NCI-H69 (cell line): ENCODE measurements at regions not wholly inside any gene's neighbourhood (a gene's known extent, or its start where the extent isn't known, plus 50 kb on each side); places are given as distances from the start of the nearest gene placed in this dataset.

ENCODE experiments used
- DNase-seq: peaks from one replicate; lab custom pipeline; 2025; lab: John Stamatoyannopoulos, UW

DNA sequence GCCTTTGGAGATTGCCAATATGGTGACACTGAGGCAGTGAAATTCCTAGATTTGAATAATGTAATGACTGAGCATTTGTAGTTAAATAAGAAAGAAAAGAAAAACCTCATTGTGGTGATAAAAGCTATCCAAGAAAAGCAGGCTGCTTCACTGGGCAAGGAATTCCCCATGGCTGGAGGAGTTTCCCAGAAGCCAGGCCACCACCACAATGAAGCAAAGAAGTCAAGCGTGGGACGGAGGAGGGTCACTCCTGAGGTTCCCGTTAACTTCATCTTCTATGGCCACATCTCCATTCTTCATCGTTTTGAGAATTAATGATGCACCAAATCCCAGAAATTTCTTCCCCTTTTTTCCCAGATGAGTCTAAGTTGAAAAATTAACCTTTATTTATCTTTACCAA, 185.8 kb upstream of the BCL6 start:
- DNase-seq: no peak

DNA sequence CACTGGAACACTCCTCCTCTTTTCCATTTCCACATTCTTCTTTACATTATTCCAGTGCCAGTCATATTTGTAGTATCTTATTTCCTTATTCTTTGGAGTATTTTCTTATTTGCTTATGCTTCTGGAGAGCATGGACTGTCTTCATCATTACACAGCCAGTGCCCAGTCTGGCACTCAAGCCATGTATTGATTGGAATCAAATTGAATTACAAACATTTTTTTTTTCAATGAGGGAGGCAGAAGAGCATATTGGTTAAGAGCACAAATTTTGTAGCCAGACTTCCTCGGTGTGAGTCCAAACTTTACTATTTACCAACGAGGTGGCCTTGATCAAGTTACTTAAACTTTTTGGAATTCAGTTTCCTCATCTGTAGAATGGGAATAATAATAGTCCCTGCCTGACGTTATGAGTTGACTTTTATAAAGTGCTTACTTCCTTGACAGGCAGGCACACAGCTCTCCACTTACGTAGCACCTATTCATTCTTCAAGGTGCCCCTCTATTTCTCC, 186.6 kb upstream of the BCL6 start:
- DNase-seq: no peak

DNA sequence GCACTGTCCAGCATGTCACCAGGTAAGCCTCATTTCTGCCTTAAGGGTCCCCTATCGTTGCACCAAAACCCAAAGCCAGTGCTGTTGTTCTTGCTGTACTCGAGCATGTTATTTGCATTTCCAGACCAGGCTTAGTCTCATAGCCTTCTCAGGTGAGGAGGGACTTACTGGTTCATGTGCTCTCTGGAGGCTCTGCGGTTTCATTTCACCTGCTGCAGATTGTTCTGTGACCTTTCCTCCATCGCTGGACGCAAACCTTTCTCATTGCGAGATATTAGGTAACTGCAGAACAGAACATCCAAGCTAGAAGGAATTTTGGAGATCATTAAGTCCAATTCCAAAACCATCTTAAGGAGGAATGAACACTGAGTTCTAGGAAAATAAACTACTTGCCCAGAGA, 187.3 kb upstream of the BCL6 start:
- DNase-seq: no peak

DNA sequence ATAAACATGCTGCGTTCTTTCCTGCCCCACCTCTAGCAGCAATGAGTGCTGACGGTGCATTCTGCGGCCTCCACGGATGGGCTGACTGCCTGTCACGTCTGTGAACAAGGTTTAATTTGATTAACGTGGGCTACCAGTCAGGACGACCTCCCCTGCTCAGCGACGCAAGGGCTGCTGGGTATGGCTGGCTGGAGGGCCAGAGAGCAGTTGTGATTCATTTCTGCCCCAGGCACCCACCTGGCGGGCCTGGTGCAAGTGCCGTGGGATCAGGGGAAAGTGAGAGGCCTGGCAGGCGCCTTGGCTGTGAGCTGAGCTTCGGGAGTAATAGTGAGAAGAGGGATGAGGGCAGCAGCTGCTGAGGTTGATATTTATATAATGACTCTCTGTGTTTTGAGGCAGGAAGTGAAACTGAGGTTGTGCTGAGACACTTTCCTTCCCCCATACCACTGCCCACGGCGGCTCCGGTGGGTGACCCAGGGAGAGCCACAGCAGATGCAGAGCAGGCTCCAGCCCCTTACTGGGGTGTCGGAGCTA, 190.4 kb upstream of the BCL6 start:
- no peak for DNase-seq

DNA sequence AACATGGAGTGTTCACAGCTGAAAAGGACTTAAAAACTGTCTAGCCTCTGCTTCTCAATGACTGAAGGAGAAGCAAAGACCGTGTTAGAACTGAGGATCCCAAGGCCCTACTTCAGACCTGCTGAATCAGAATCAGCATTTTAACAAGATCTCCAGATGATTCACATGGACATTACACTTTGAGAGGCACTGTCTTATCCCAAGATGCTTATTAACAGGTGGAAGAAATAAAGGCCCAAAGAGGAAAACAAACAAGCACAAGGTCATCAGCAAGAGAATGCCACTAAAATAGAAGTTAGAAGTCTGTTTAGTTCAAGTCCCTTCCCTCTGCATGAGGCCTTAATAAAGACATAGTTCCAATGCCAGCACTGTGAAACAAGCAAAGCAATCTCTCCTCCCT, 191.4 kb upstream of the BCL6 start:
- no peak for DNase-seq

DNA sequence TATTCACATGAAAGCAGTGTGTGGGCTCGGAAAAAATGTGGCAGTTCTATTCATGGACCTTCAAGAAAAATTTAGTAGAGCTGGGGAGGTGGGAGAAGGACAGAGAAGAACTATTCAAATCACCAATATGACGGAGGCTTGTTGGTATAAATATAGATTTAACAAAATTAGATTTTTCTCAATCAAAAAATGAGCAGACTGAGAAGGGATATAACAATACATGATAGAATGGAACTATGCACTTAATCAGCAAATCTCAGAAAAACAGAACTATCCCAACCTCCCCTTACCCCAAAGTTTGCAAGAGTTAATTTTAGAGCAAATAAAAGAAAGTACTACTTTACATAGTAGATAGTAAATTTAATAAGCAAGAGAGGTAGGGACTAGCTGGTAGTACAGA, 194.6 kb upstream of the BCL6 start:
- DNase-seq: no peak

DNA sequence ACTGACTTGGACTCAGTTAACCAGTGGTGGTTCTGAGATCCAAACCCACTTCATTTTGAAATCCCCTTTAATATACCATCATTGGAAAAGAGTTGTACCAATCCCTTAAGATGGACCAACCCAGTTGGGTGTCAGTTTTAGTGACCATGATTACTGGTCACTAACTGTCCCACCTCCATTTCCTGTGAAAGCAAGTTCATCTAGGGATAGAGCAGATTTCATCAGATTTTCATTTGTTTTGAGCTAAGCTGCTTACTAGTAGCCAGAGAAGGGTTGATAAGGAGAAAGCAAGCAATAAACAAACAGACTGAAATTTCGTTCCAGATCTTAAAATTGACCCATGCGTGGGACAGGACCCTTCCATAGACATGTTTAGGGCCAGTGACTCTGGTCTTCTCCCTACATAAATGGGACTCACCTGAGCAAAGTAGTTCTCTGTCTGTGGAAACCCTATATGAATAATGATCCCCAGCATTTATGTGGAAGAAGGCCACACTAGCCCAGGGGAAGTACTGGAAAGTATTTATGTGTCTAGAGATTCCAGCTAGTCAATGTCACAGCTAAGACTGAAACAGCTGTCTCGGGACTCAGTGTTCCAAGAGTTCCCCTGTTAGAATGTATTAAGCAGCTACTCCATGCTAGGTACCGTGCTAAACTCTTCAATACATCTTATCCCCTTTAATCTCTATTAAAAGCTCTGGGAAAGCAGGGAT, 196.0 kb upstream of the BCL6 start:
- DNase-seq: no peak

DNA sequence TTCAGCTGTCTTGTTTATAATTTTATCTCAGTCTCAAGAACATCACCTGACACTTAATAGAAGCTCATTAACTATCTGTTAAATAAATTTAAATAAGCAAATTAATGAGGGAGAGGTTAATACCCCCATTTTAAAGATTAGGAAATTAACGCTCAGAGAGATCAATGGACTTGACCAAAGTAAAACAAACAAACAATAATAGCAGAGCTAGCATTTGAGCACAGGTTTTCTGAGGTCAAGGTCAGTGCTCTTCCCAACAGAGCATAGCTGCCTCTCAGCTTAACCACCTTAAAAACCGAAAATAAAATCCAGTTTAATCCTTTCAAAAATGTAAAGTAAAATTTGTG, 196.6 kb upstream of the BCL6 start:
- DNase-seq: no peak

DNA sequence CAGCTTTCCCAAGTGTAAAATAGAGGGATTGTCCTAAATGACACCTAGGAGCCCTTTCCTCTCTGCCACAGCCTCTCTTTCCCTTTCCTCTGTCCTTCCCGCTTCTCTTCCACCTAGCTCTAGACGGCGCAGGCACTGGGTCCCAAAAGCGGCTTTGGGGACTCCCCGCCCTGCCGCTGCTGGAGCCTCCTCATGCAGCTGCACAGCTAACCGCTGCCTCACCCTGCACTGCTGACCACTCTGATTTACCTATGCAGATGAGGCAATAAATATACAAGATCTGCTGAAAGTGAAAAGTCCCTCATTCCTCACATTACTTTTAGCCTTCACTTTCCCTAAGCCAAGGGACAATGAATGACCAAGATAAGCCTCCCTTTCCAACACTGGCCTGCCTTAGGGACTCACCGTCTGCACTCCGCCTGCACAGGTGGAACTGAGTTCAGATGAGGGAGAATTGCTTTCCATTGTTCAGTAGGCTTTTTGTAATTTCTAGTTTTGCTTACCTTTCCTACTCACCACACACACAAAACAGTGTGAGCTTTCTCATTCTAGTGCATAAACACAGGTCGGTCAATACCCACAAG, 197.5 kb upstream of the BCL6 start:
- no peak for DNase-seq

DNA sequence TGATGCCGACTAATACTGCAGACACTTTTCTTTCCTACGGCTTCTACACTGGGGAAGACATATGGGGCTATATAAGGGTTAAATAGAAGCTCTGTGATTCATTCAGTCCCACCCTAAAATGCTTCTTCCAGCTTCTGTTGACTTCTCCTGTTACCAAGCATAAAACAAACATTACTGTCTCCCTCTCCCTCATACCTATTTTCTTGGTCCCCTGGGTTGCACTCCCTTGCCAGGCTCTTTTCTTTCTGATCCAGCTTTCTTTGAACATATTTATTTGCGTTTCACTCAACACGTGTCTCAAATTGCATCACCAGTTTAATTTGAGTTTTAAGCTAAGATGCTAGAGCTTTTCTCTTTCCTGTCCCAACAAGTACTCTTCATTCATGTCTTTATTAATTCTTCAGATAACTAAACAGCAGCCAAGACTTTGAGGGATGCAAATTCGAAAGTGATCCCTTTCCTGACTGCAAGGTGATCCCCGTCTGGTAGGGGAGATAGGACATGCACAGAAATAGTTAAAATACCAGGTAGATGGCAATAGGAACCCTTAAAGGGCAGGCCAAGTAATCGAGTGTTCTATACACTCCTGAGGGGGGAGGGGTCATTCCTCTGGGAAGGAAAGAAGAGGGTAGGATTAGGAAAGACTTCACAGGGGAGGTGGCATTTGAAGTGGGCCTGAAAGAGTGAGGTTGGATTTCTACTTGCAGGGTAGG, 198.6 kb upstream of the BCL6 start:
- DNase-seq: peak; percentile 74

DNA sequence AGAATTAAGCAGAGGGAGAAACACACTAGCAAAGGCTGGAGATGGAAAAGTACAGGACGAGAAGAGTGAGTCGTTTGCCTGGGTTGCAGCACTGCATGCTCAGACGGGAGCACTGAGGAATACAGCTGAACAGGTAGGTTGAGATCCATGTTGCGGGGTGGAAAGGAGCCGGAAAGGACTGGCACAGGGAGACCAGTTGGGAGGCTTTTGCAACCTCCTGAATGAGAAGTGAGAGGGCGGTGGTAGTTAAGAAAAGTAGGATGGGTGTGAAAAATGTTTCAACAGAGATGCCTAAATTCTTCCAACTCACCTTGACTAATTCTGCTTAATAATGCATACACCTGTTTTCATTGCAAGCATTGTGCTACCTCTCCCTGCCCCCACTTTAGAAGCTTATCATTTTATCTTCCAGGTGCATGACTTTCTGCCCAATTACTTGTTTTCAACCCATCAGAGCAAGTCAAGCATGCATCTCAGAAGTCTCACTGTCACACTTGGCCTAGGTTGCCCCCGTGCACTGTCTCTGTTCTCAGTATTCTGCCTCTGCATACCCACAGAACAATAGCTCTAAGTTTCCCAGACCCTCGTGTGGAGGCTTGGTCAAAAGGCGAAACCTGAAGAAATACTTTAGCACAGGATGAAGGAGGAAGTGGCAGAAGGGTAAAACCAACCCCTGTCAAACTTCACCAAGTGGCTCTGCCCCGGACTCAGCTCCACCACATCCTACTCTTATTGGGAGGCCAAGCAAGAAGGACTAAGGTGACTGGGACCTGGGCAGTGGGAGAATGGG, 199.3 kb upstream of the BCL6 start:
- DNase-seq: no peak

DNA sequence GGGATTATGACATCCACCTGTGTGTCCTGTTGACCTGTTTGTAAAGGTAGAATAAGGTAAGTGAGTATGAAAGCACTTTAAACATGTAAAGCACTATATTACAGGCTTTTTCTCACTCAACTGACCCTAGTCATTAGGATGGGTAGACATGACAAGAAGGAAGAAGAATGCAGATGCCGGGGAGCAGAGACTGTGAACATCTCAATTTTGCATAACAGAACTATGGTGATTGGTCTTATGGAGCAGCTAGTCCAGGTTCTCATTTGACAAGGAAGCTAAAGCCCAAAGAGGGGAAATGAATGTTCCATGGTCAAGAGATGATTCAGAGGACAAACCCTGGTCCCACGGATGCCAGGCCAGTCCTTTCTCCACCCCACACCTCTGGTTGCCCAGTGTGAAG, 200.1 kb upstream of the BCL6 start:
- no peak for DNase-seq

DNA sequence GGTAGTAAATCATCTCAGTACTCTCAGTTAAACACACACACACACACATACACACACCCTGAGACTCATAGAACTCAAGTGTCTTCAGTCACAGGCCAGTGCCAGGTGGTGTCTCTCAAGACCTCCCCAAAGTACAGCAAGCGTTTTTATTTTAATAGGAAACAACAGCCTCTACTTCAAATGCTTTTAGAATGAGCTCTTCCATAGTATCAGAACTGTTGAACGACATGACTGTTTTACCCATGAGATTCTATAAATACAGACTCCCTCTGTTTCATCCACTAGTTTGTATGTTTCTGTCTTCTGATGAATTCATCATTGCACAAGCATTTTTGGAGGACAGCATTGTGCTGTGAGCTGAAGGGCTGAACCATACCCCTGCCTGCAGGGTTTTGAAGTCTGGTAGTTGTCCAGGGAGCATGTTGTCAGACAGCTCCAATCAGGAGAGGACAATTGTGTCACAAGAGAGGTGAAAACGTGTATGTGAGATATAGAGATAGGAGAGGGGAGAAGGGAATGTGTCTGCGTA, 201.0 kb upstream of the BCL6 start:
- no peak for DNase-seq

DNA sequence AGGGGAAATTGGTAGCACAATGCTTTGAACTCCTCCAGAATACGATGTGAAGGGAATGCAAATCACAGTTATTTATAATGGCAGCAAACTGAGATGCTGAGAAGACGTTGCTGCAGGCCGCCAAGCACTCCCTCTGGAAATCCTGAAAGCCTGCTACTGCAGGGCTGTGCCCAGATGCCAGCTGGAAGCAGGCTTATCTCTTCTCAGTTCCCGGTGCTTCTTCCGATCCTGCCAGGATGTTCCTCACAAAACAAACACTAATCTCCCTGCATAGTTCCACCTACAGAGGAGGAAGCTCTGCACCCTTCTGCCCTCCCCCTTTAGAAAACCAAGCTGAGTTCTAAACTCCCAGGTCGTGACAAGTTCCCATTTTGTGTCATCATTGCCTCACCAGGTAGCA, 201.7 kb upstream of the BCL6 start:
- no peak for DNase-seq

DNA sequence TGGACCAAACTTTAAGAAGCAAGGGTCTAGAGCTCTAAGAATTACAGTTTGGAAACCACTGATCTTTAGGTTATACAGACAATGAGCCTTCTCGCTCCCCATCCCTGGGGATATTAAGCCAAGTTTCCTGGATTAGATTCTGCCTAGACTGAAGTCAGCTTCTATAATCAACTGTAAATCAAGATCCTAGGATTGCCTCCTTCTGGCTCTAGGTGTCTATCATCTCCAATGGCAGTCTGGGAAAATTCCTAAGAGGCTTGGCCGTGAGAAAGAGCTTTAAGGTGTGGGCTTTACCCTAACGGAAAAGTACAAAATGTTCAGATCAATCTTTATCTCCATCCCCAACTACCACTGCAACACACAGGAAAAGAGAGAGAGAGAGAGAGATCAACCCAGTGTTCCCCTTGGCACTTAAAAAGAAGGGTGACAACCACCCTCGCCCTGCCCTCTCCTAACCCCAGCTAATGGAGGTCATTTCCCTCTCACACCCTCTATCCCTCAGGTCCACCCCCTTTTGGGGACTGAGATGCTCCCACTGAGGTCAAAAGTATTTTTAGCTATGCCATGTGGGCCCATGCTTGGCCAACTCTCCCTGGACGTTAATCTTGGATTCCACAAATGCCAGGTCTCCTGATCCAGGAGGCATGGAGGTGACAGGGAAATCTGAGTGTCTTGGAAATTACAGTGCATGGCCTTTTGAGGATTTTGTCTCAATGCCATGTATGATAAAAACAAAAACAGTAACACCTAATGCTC, 202.8 kb upstream of the BCL6 start:
- no peak for DNase-seq

DNA sequence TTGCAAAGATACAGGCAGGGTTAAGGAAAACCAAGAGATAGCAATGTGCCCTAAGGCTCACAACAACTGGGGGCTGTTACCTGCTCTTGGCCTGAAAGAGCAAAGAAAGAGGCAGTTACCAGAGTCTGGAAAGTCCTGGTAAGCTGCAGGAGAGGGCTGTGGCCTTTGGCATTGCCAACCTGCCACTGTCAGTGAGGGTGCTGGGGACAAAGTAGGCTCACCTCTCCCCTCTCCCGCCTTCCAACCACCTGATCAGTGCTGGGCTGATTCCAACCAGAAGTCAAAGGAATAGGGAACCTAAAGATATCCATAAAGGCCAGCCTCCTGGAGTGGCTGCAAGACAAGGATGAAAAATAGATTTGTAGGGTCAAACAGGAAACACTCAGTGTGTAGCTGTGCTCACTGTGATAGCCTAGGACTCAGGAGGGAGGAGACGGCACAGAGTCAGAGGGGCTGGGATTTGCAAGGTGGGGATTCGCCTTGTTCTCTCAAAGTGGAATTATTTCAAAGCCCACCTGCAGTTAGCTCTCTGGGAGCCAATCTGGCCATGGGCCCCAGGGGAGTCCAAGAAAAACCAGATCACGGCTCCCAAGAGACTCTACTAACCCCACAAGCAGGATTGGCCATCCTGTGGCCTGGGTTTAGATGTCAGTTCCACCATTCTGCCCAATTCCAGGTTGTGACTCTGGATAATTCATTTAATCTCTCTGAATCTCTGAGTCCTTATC, 204.0 kb upstream of the BCL6 start:
- no peak for DNase-seq

DNA sequence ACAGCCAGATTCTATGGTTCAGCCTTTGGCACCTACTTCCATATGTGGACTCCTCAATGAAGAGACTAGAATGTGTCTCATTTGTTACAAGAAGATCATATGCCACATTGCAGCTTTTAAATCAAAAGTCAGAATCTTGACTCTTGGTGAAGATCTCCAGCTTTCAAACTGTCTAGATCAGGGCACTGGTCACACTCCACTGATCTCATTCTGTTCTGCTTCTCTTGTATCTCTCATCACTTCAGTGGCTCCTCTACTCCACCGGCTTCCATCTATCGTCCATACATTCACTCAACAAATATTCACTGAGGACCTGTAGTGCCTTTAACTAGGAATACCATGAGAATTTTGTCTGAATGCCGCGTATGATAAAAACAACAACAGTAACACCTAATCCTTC, 203.3 kb upstream of the LPP start:
- DNase-seq: no peak

DNA sequence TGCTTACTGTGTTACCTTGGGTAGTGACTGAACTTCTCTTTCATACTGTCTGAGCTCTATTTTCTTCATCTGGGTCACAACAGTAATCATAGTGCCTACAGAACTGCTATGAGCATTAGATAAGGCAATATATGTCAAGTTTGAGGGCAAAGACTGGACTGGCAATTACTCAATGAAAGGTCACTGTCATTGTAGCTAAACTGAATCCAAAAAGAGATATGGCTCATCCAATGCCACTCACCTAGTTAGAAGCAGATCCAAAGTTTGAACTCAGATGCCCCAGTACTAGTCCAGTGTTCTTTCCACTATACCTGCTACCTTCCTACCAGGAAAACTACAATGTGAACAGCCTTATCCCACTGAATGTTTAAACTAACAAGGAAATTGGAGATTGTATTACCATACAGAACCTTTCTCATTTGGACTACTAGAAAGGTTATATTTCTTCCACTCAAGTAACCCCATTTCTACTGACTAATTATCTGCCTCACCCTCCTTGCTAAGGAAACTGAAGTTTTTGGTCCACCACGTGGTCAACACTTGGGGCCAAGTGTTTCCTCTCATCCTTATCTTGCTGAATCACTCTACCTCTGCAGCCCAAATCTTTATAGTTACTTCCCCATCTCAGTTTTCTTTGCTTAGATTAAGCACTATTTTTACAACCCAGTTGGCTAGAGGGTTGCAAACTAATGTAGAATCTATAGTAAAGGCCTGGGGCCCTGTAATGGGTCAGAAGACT, 202.3 kb upstream of the LPP start:
- DNase-seq: no peak

DNA sequence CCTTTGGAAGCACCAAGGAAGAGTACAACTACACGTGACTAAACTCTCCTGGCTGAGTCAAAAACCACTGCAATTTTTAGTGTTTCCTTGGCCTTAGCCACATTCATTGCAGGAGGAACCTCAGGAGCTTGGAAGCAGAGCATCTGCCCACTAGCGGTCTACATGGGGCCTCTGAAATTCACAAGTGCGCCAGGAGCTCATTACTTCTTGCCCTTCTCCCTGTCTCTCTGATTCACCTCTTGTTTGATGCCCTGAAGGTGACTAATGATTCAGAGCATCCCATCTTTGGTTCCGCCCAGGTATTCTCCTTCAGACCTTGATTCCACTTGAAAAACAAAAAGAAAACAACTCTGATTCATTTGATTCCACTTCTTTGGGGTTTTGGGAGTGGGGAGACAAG, 201.1 kb upstream of the LPP start:
- DNase-seq: no peak

DNA sequence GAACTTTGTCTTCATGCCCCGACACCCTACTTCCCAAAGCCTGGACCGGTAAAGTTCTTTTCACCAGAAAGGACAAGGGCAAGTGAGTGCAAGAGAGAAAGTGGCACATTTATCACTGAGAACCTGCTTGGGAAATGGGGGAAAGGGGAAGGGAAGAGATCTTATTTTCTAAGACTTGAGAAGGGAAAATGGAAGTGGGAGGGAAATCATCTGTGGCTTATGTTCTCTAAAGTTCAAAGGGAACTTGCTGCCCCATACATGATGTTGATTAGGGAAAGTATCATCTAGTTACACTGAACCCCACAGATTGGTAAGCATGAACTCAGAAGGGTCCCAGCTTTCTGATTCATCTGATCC, 199.5 kb upstream of the LPP start:
- DNase-seq: no peak
